ENCODE measurements at regions not wholly inside any gene's neighbourhood (a gene's known extent, or its start where the extent isn't known, plus 50 kb on each side); places are given as distances from the start of the nearest gene placed in this dataset.

GRCh38 chr2:189268763-189269162 lies 89.2 kb upstream of the COL5A2 start:
- DNase-seq = no peak

- no peak for DNase-seq
These were observed 94.2 kb upstream of the COL5A2 start for GRCh38 chr2:189273734-189274133.

GRCh38 chr2:189274361-189274760 lies 94.8 kb upstream of the COL5A2 start:
- no peak for DNase-seq

- no peak for DNase-seq
These were observed 96.7 kb upstream of the COL5A2 start for GRCh38 chr2:189276277-189276676.

- DNase-seq = no peak
These were observed 101.6 kb upstream of the COL5A2 start for GRCh38 chr2:189281201-189281600.

GRCh38 chr2:189285349-189285748 lies 105.8 kb upstream of the COL5A2 start:
- no peak for DNase-seq

GRCh38 chr2:189285962-189286645 lies 106.5 kb upstream of the COL5A2 start:
- DNase-seq = no peak

GRCh38 chr2:189287363-189287762 lies 107.8 kb upstream of the COL5A2 start:
- DNase-seq = no peak

- peak; percentile 45 for DNase-seq
These were observed 108.5 kb upstream of the COL5A2 start for GRCh38 chr2:189287982-189288521.

- DNase-seq = no peak
These were observed 111.9 kb upstream of the COL5A2 start for GRCh38 chr2:189291460-189291859.

GRCh38 chr2:189293164-189293563 lies 113.6 kb upstream of the COL5A2 start:
- DNase-seq = no peak

GRCh38 chr2:189297446-189297845 lies 117.9 kb upstream of the COL5A2 start:
- no peak for DNase-seq

GRCh38 chr2:189298038-189298437 lies 118.5 kb upstream of the COL5A2 start:
- DNase-seq = no peak

- DNase-seq = no peak
These were observed 118.9 kb upstream of the COL5A2 start for GRCh38 chr2:189298481-189298880.

GRCh38 chr2:189299974-189300373 lies 120.4 kb upstream of the COL5A2 start:
- no peak for DNase-seq

GRCh38 chr2:189300916-189301315 lies 121.4 kb upstream of the COL5A2 start:
- DNase-seq = no peak

GRCh38 chr2:189302274-189302948 lies 122.8 kb upstream of the COL5A2 start:
- no peak for DNase-seq

- DNase-seq = no peak
These were observed 124.8 kb upstream of the COL5A2 start for GRCh38 chr2:189304360-189304759.

GRCh38 chr2:189305291-189305943 lies 125.9 kb upstream of the COL5A2 start:
- DNase-seq = no peak

- DNase-seq = no peak
These were observed 127.0 kb upstream of the COL5A2 start for GRCh38 chr2:189306525-189306924.

GRCh38 chr2:189308056-189308790 lies 128.7 kb upstream of the COL5A2 start:
- DNase-seq = no peak

GRCh38 chr2:189309331-189309730 lies 129.8 kb upstream of the COL5A2 start:
- DNase-seq = no peak

GRCh38 chr2:189312211-189312610 lies 129.1 kb upstream of the WDR75 start:
- DNase-seq = no peak

Measured in midbrain (tissue), 1 donor.